Fibroblast of the aortic adventitia (primary cell): ENCODE measurements at regions not wholly inside any gene's neighbourhood (a gene's known extent, or its start where the extent isn't known, plus 50 kb on each side); places are given as distances from the start of the nearest gene placed in this dataset.

Experiments
- DNase-seq: peaks from one replicate; pipeline ENCODE4 v3.0.0-alpha.2; 2010; ENCODE audit warnings: low read depth
- H3K4me3 ChIP-seq: 2 replicates; pipeline ENCODE4 v1.5.1; 2011; ENCODE audit warnings: low read depth, mild to moderate bottlenecking, control low read depth, low read length, moderate library complexity
- CTCF ChIP-seq: IDR thresholded peaks from 2 replicates; pipeline ENCODE4 v1.5.1; 2011; ENCODE audit warnings: mild to moderate bottlenecking, low read length, control low read depth, inconsistent platforms; ENCODE audit not compliant: insufficient read depth

- no peak for DNase-seq
- no peak for TF ChIP-seq CTCF
- H3K4me3 ChIP-seq, result no peak overlapping the region
Observed at GRCh38 chr11:103541186-103541795, 432.1 kb downstream of the DYNC2H1 start.

- H3K4me3 ChIP-seq, result no peak overlapping the region
- no peak for DNase-seq
- no peak for TF ChIP-seq CTCF
Observed at GRCh38 chr11:103542851-103543250, 433.6 kb downstream of the DYNC2H1 start.

- no peak for DNase-seq
- TF ChIP-seq CTCF, result no peak
- no peak overlapping the region for H3K4me3 ChIP-seq
Observed at GRCh38 chr11:103543456-103543855, 434.2 kb downstream of the DYNC2H1 start.

- TF ChIP-seq CTCF, result no peak
- H3K4me3 ChIP-seq, result no peak overlapping the region
- DNase-seq, result no peak
Observed at GRCh38 chr11:103544874-103545273, 435.6 kb downstream of the DYNC2H1 start.

- no peak for TF ChIP-seq CTCF
- no peak overlapping the region for H3K4me3 ChIP-seq
- DNase-seq, result no peak
Observed at GRCh38 chr11:103545551-103545950, 436.3 kb downstream of the DYNC2H1 start.

GRCh38 chr11:103546236-103546635 lies 437.0 kb downstream of the DYNC2H1 start:
- no peak for TF ChIP-seq CTCF
- H3K4me3 ChIP-seq, result no peak overlapping the region
- DNase-seq, result no peak

- DNase-seq, result no peak
- no peak overlapping the region for H3K4me3 ChIP-seq
- TF ChIP-seq CTCF, result no peak
Observed at GRCh38 chr11:103547024-103547423, 437.8 kb downstream of the DYNC2H1 start.
